Naive thymus-derived CD4-positive, alpha-beta T cell (primary cell): ENCODE measurements at regions not wholly inside any gene's neighbourhood (a gene's known extent, or its start where the extent isn't known, plus 50 kb on each side); places are given as distances from the start of the nearest gene placed in this dataset.

Experiments used
- ATAC-seq: fragments of 150-1000 bp; cut with Tn5 transposase; 2 replicates; pipeline ENCODE4 v1.10.0; 2021; ENCODE audit warnings: mild to moderate bottlenecking, moderate library complexity
- CTCF ChIA-PET: fragments of 350-600 bp; sonication (Branson Sonifier 250); formaldehyde crosslinking; loops from one replicate; lab custom pipeline; 2021; ENCODE audit warnings: antibody characterized with exemption; lab: Charles Lee
- POLR2A ChIA-PET: fragments of 350-600 bp; sonication (Branson Sonifier 250); formaldehyde crosslinking; loops from one replicate; lab custom pipeline; 2021; ENCODE audit warnings: antibody characterized with exemption, inconsistent platforms; lab: Charles Lee
- DNase-seq, 9 donors: peaks; one replicate each; pipeline versions ENCODE4 v3.0.0 to v3.0.0-alpha.2; 2020 to 2022; ENCODE audit warnings: mixed read lengths in 1 of 9
- H3K27ac ChIP-seq: one replicate; pipeline ENCODE4 v1.7.0; 2013; ENCODE audit warnings: mild to moderate bottlenecking, low read depth, low read length, moderate library complexity
- H3K27me3 ChIP-seq, 2 donors: one replicate each; pipeline ENCODE4 v1.7.0; 2013; ENCODE audit warnings: low read length in 2 of 2, mild to moderate bottlenecking in 2 of 2, moderate library complexity in 2 of 2; ENCODE audit not compliant: control insufficient read depth in 2 of 2, insufficient read depth in 2 of 2
- H3K36me3 ChIP-seq, 3 experiments: 1 replicate in 2 of 3; 2 replicates in 1 of 3; pipeline ENCODE4 v1.7.0; 2013; ENCODE audit warnings: low read length in 3 of 3, mild to moderate bottlenecking in 3 of 3, moderate library complexity in 1 of 3; ENCODE audit not compliant: insufficient read depth in 3 of 3, control insufficient read depth in 2 of 3
- H3K4me1 ChIP-seq, 2 donors: one replicate each; pipeline ENCODE4 v1.7.0; 2013; ENCODE audit warnings: low read length in 2 of 2, mild to moderate bottlenecking in 2 of 2, moderate library complexity in 1 of 2; ENCODE audit not compliant: control insufficient read depth in 2 of 2, insufficient read depth in 2 of 2
- H3K4me3 ChIP-seq: 2 replicates; pipeline ENCODE4 v1.7.0; 2013; ENCODE audit warnings: mild to moderate bottlenecking, low read length
- H3K9me3 ChIP-seq, 3 experiments: 1 replicate in 2 of 3; 2 replicates in 1 of 3; pipeline ENCODE4 v1.7.0; 2013; ENCODE audit warnings: low read length in 3 of 3; ENCODE audit not compliant: control insufficient read depth in 2 of 3
- H3K27ac Mint-ChIP-seq, 9 donors: one replicate each; pipeline ENCODE4 v1.8.0; 2020 to 2022; ENCODE audit warnings: mixed read lengths in 9 of 9, mild to moderate bottlenecking in 8 of 9, moderate library complexity in 5 of 9, inconsistent platforms in 2 of 9
- H3K27me3 Mint-ChIP-seq, 5 donors: one replicate each; pipeline ENCODE4 v1.8.0; 2021 to 2022; ENCODE audit warnings: mixed read lengths in 5 of 5, mild to moderate bottlenecking in 1 of 5
- H3K36me3 Mint-ChIP-seq, 5 donors: one replicate each; pipeline ENCODE4 v1.8.0; 2020 to 2022; ENCODE audit warnings: mixed read lengths in 5 of 5, mild to moderate bottlenecking in 3 of 5, inconsistent platforms in 1 of 5
- H3K4me1 Mint-ChIP-seq, 7 donors: one replicate each; pipeline ENCODE4 v1.8.0; 2020 to 2022; ENCODE audit warnings: mixed read lengths in 7 of 7, mild to moderate bottlenecking in 3 of 7, inconsistent platforms in 1 of 7
- H3K4me3 Mint-ChIP-seq, 10 donors: one replicate each; pipeline ENCODE4 v1.8.0; 2020 to 2022; ENCODE audit warnings: mild to moderate bottlenecking in 10 of 10, mixed read lengths in 10 of 10, moderate library complexity in 6 of 10, inconsistent platforms in 2 of 10
- H3K9me3 Mint-ChIP-seq, 11 donors: one replicate each; pipeline ENCODE4 v1.8.0; 2020 to 2022; ENCODE audit warnings: mixed read lengths in 11 of 11, mild to moderate bottlenecking in 4 of 11, inconsistent platforms in 1 of 11, moderate library complexity in 1 of 11
- intact Hi-C, 2 donors: fragments of 100-400 bp; cut with micrococcal nuclease; formaldehyde crosslinking; loops; one replicate each; pipeline ENCODE4 v1.15.1; 2023

DNA sequence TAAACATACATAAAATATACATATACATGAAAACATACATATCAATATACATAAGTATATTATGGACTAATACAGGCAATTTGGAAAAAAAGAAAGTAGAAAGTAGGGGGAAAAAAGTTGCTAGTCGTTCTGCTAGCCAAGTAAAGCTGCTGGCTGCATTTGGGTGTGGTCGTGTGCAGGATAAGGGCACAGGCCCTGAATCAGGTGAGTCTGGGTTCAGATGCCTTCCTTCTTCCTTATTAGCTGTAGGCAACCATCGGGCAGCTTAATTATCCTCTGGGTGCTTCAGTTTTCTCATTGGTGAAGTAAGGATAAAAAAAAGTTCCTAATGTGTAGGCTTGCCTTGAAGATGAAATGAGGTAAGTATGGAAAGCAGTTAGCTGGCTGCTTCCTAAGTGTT is 59.2 kb upstream of the SPRY4 start:
- intact Hi-C loops: no loop called here
- H3K4me1 ChIP-seq: peaks cover 0 to 3% of the 10 kb centered on the region in 2 donors
- Mint-ChIP-seq H3K27ac (no peak overlapping the region), H3K4me3 (no peak overlapping the region), H3K27me3 (no peaks in the 10 kb centered on the region), H3K4me1 (peaks cover 4 to 20% (median 17%) of the 10 kb centered on the region in 7 donors), H3K9me3 (peaks cover 0 to 2% (median 0%) of the 10 kb centered on the region in 11 donors), H3K36me3 (peaks cover 0 to 3% (median 0%) of the 10 kb centered on the region in 5 donors)
- no peaks in the 10 kb centered on the region for H3K9me3 ChIP-seq
- H3K27ac ChIP-seq: no peak overlapping the region
- H3K4me3 ChIP-seq: no peak overlapping the region
- no peaks in the 10 kb centered on the region for H3K27me3 ChIP-seq
- ATAC-seq (no peak), DNase-seq (no peak)
- ChIA-PET POLR2A (no interaction called here), CTCF (no interaction called here)
- no peaks in the 10 kb centered on the region for H3K36me3 ChIP-seq

DNA sequence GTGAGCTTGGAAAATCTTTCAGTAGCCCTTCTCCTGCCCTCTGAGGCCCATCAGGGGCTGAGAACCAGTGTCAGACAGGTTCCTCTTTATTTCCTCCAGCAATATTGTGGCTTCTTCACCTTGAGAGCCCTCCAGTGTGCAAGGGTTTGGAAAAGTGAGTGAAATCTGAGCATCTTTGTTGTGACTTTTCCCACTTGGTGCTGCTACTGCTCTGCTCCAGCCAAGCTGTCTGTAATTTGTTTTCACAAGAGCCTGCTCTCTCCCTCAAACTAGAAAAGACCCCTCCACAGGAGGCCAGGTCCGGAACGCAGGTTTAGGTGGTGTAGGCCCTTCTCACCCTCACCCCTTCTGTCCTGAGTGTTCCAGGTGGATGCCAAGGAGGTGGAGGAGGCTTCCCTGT is 57.4 kb upstream of the SPRY4 start:
- Mint-ChIP-seq H3K36me3 (peaks cover 0 to under 1% (median 0%) of the 10 kb centered on the region in 5 donors), H3K27ac (no peak overlapping the region), H3K4me1 (peaks cover 3 to 18% (median 10%) of the 10 kb centered on the region in 7 donors), H3K4me3 (no peak overlapping the region), H3K27me3 (no peaks in the 10 kb centered on the region), H3K9me3 (no peaks in the 10 kb centered on the region)
- ChIA-PET POLR2A (no interaction called here), CTCF (no interaction called here)
- no peak overlapping the region for H3K4me3 ChIP-seq
- H3K9me3 ChIP-seq: no peaks in the 10 kb centered on the region
- no peaks in the 10 kb centered on the region for H3K36me3 ChIP-seq
- H3K4me1 ChIP-seq: peaks cover 0 to 3% of the 10 kb centered on the region in 2 donors
- intact Hi-C loops: no loop called here
- no peaks in the 10 kb centered on the region for H3K27me3 ChIP-seq
- no peak for DNase-seq
- no peak overlapping the region for H3K27ac ChIP-seq
- no peak for ATAC-seq

DNA sequence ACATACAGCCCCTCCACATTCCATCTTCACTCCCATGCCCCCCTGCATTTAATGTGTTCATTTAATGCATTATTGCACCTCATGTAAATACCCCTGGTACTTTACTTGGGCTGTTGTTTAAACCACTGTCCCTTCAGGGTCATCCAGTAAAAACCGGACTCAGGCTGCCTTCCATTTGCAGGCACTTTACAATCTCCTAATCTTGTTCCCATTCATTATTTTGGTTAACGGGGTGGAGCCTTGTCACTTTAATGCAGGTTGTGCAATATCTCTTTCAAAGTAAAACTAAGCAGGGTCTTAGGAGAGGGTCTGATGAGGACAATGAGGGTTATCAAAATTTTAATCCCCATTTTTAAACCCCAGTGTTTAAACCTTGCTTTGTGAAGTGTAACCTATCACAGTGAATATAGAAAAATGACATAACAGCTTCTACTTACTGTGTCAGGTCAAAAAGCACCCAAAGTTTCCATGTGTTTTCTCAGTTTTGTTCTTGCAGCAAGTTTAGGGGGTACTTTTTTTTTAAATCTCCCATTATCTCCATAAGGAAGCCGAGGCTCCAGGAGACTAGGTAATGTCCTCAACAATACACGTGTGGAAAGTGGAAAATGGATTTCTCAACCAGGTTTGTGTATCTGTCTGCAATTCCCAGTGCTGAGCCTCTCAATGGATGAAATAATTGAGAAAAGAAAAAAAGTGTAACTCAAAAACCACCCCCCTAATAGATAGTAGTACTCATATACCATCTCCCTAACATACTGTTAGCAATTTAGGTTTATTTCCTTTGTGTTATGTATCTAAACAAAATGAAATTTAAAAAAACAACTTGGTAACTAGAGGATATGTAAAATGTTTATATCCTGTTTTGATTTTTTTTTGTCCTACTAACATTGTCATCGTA is 54.2 kb upstream of the SPRY4 start:
- no peaks in the 10 kb centered on the region for H3K27me3 ChIP-seq
- H3K9me3 ChIP-seq: no peaks in the 10 kb centered on the region
- H3K36me3 Mint-ChIP-seq: no peaks in the 10 kb centered on the region
- intact Hi-C loops: no loop called here
- peaks cover 0 to 12% (median 5%) of the 10 kb centered on the region in 7 donors for H3K4me1 Mint-ChIP-seq
- H3K4me1 ChIP-seq: peaks cover 0 to under 1% of the 10 kb centered on the region in 2 donors
- H3K4me3 ChIP-seq: no peak overlapping the region
- DNase-seq (no peak), ATAC-seq (no peak)
- ChIA-PET CTCF (no interaction called here), POLR2A (no interaction called here)
- H3K27ac Mint-ChIP-seq: no peak overlapping the region
- H3K27me3 Mint-ChIP-seq: no peaks in the 10 kb centered on the region
- H3K9me3 Mint-ChIP-seq: no peaks in the 10 kb centered on the region
- H3K36me3 ChIP-seq: no peaks in the 10 kb centered on the region
- H3K27ac ChIP-seq: no peak overlapping the region
- H3K4me3 Mint-ChIP-seq: no peak overlapping the region

DNA sequence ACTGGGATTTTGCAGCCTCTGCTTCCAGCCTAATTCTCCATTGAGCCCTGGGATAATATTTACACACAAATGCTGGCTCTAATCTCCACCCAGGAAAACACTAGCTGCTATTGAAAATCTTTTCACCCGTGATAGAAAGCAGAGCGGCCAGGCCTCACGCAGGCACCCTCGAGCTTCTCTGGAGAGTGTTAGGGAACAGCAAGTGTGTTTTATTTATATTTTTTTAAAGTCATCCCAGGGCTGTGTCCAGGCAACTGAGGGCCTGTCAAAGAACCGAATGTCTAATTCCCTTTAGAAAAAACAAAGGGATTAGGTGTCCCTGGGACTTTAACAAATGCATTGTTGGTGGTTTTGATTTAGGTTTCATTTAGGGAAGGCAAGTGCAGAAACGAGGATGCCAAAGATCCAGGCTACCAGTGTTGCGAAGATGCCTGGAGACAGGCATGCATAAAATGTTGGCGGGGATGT is 51.2 kb upstream of the SPRY4 start:
- no peak overlapping the region for H3K27ac Mint-ChIP-seq

More for the DNA sequence above, 51.2 kb upstream of the SPRY4 start:
- H3K9me3 ChIP-seq: no peaks in the 10 kb centered on the region
- no peak overlapping the region for H3K27ac ChIP-seq
- no peak overlapping the region for H3K4me3 Mint-ChIP-seq
- DNase-seq (no peak), ATAC-seq (no peak)
- H3K27me3 Mint-ChIP-seq: no peaks in the 10 kb centered on the region
- H3K36me3 ChIP-seq: no peaks in the 10 kb centered on the region
- intact Hi-C loops: no loop called here
- CTCF ChIA-PET: no interaction called here
- H3K4me1 Mint-ChIP-seq: peaks cover 0 to 10% (median 3%) of the 10 kb centered on the region in 7 donors
- no peak overlapping the region for H3K4me3 ChIP-seq
- POLR2A ChIA-PET: no interaction called here
- no peaks in the 10 kb centered on the region for H3K4me1 ChIP-seq
- no peaks in the 10 kb centered on the region for H3K9me3 Mint-ChIP-seq
- no peaks in the 10 kb centered on the region for H3K27me3 ChIP-seq
- H3K36me3 Mint-ChIP-seq: no peaks in the 10 kb centered on the region
